K562 (cell line): ENCODE measurements at regions not wholly inside any gene's neighbourhood (a gene's known extent, or its start where the extent isn't known, plus 50 kb on each side); places are given as distances from the start of the nearest gene placed in this dataset.

Source experiments
- ATAC-seq: fragments of 200-7000 bp; cut with Tn5 transposase; 3 replicates; pipeline ENCODE4 v1.9.1; 2020; ENCODE audit warnings: moderate library complexity
- BruUV-seq: library from RNA; stranded (reverse); fragments of 400-500 nt; replicated peaks from 2 replicates; lab custom pipeline; 2021; lab: Mats Ljungman, UMichigan
- CTCF ChIA-PET: fragments of 300-600 bp; formaldehyde crosslinking; extraction: SDS; loops from one replicate; lab custom pipeline; 2021; ENCODE audit warnings: low intra/inter-chr PET ratio; lab: Yijun Ruan, JAX
- POLR2A ChIA-PET: fragments of 300-600, 350-650 bp; sonication (Branson Sonifier 250); formaldehyde crosslinking; extraction: SDS; loops from one replicate; lab custom pipeline; 2021; ENCODE audit warnings: antibody characterized with exemption, inconsistent platforms; lab: Yijun Ruan, JAX
- DNase-seq, 4 experiments: peaks; one replicate each; pipeline versions ENCODE4 v3.0.0 to v3.0.0-alpha.2; 2011 to 2018; ENCODE audit warnings: low spot score in 3 of 4, mixed read lengths in 3 of 4; ENCODE audit errors: extremely low read depth in 1 of 4
- FAIRE-seq: peaks from 2 replicates; lab custom pipeline; 2011; peaks lifted over from hg19 to GRCh38; lab: Jason Lieb, UNC
- H2AFZ ChIP-seq: 2 replicates; pipeline ENCODE4 v1.6.0; 2011; ENCODE audit warnings: low read depth, low read length, control low read depth, inconsistent platforms
- H3K27ac ChIP-seq: fragments of 200-600 bp; 3 replicates; pipeline ENCODE4 v1.8.0; 2011; ENCODE audit warnings: low read depth, mild to moderate bottlenecking, control low read depth, inconsistent platforms, low read length, moderate library complexity, mixed read lengths; ENCODE audit errors: extremely low read depth
- H3K27me3 ChIP-seq, 2 experiments: fragments of 300-600 bp in 1 of 2; 2 replicates in 1 of 2; 3 replicates in 1 of 2; pipeline versions ENCODE4 v1.6.0 to v1.8.0; 2011; ENCODE audit warnings: inconsistent platforms in 2 of 2, low read length in 2 of 2, mild to moderate bottlenecking in 1 of 2, mixed read lengths in 1 of 2, moderate library complexity in 1 of 2; ENCODE audit not compliant: control insufficient read depth in 2 of 2, insufficient read depth in 2 of 2
- H3K36me3 ChIP-seq: fragments of 300-600 bp; 3 replicates; pipeline ENCODE4 v1.8.0; 2011; ENCODE audit warnings: mild to moderate bottlenecking, low read length, inconsistent platforms; ENCODE audit not compliant: control insufficient read depth, insufficient read depth
- H3K4me1 ChIP-seq, 2 experiments: fragments of 200-600 bp in 1 of 2; replicated peaks in 1 of 2; 2 replicates in 1 of 2; 3 replicates in 1 of 2; pipeline versions ENCODE4 v1.5.1 to v1.8.0; 2011; ENCODE audit warnings: inconsistent platforms in 2 of 2, low read length in 2 of 2, mild to moderate bottlenecking in 1 of 2, mixed read lengths in 1 of 2, moderate library complexity in 1 of 2; ENCODE audit not compliant: control insufficient read depth in 2 of 2, insufficient read depth in 2 of 2
- H3K4me2 ChIP-seq: 2 replicates; pipeline ENCODE4 v1.6.1; 2011; ENCODE audit warnings: low read length, control low read depth, inconsistent platforms, mixed read lengths; ENCODE audit not compliant: insufficient read depth
- H3K4me3 ChIP-seq: fragments of 200-600 bp; sonication (generic), shearing (Covaris generic); 2 replicates; pipeline ENCODE4 v1.5.1; 2016; ENCODE audit warnings: control low read depth, inconsistent platforms
- H3K79me2 ChIP-seq: fragments of 200-600 bp; 3 replicates; pipeline ENCODE4 v1.8.0; 2011; ENCODE audit warnings: low read length, inconsistent platforms; ENCODE audit not compliant: control insufficient read depth, insufficient read depth
- H3K9ac ChIP-seq, 2 experiments: 2 replicates each; pipeline versions ENCODE4 v1.6.0 to v1.6.1; 2011; ENCODE audit warnings: low read depth in 2 of 2, low read length in 2 of 2, control low read depth in 1 of 2, inconsistent platforms in 1 of 2, mild to moderate bottlenecking in 1 of 2, mixed read lengths in 1 of 2; ENCODE audit not compliant: insufficient read depth in 1 of 2
- H3K9me1 ChIP-seq: one replicate; pipeline ENCODE4 v1.6.0; 2011; ENCODE audit warnings: inconsistent platforms, mild to moderate bottlenecking, low read length, moderate library complexity; ENCODE audit not compliant: control insufficient read depth, insufficient read depth
- H3K9me3 ChIP-seq: replicated peaks from 2 replicates; pipeline ENCODE4 v1.5.1; 2011; ENCODE audit warnings: low read depth, low read length, inconsistent platforms; ENCODE audit not compliant: control insufficient read depth, insufficient read depth
- H4K20me1 ChIP-seq: replicated peaks from 2 replicates; pipeline ENCODE4 v1.6.1; 2011; ENCODE audit warnings: low read length, inconsistent platforms, mixed read lengths; ENCODE audit not compliant: control insufficient read depth, insufficient read depth
- ETV5 ChIP-seq: sonication (generic); formaldehyde crosslinking; IDR thresholded peaks from 2 replicates; pipeline ENCODE4 v1.4.0; 2020; ENCODE audit warnings: low read depth, mild to moderate bottlenecking, missing genetic modification reagents
- LEF1 ChIP-seq: fragments of 450-650 bp; IDR thresholded peaks from 2 replicates; pipeline ENCODE4 v1.6.1; 2016; ENCODE audit warnings: mild to moderate bottlenecking
- NUFIP1 ChIP-seq: fragments of 450-650 bp; IDR thresholded peaks from 2 replicates; pipeline ENCODE4 v1.6.1; 2018; ENCODE audit not compliant: partially characterized antibody
- RBM34 ChIP-seq: fragments of 200-400 bp; formaldehyde crosslinking; IDR thresholded peaks from 2 replicates; pipeline ENCODE4 v1.6.1; 2018; ENCODE audit warnings: low read length, borderline replicate concordance; ENCODE audit not compliant: insufficient read depth
- TEAD2 ChIP-seq: fragments of 450-650 bp; IDR thresholded peaks from 2 replicates; pipeline ENCODE4 v1.6.1; 2016; ENCODE audit warnings: missing genetic modification characterization, control low read depth, missing compliant biosample characterization
- ZNF699 ChIP-seq: fragments of 250-450 bp; sonication (Bioruptor Pico); IDR thresholded peaks from 2 replicates; pipeline ENCODE4 v1.8.0; 2021; ENCODE audit warnings: mild to moderate bottlenecking, moderate library complexity; ENCODE audit not compliant: insufficient replicate concordance
- WGBS: fragments of 100-300 bp; shearing (Covaris generic); methylation state at CpG from one replicate; pipeline ENCODE4 v1.1.6; 2016; ENCODE audit warnings: low coverage, mixed read lengths; ENCODE audit not compliant: insufficient coverage; ENCODE audit errors: missing lambda C conversion rate; 5-methylcytosine and 5-hydroxymethylcytosine counted together
- in situ Hi-C: fragments of 300-500 bp; cut with MboI; formaldehyde crosslinking; loops from 4 replicates; pipeline ENCODE4 v1.15.0; 2018; ENCODE audit warnings: inconsistent platforms, mixed read lengths
- intact Hi-C: fragments of 100-400 bp; cut with micrococcal nuclease; formaldehyde crosslinking; loops from 2 replicates; pipeline ENCODE4 v1.14.2; 2022
- TF ChIP-seq, protein P1 (sequence below), 2 experiments: fragments of 450-650 bp in 1 of 2; IDR thresholded peaks; 2 replicates each; pipeline ENCODE4 v1.6.1; 2011 to 2017; ENCODE audit warnings: low read depth in 2 of 2, antibody characterized with exemption in 1 of 2, borderline replicate concordance in 1 of 2, low read length in 1 of 2, mild to moderate bottlenecking in 1 of 2, mixed read lengths in 1 of 2; ENCODE audit not compliant: control insufficient read depth in 1 of 2
- TF ChIP-seq, protein P2 (sequence below), 2 experiments: fragments of 450-650 bp; IDR thresholded peaks; 2 replicates each; pipeline ENCODE4 v1.6.1; 2018; ENCODE audit warnings: mild to moderate bottlenecking in 2 of 2, low read depth in 1 of 2; ENCODE audit not compliant: partially characterized antibody in 2 of 2

DNA sequence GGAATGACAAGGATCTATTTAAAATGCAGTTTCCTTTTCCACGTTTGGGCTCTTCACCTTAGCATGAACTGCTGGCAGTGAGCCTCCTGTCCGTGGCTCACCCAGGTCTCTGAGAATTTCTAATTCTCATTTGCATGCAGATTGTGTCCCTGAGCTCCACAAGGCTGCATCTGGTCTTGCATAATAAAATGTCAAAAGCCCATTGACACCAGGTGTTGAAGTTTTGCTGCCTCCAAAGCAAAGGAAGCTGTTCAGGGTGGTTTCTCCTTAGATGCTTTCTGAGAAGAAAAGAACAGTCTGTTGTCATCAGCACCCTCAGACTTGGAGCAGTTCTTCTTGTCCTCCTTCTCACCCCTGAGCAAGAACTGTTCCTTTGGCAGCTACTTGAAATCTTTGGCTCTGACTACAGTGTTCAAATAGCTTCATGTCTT, 433.1 kb upstream of the KAZN start:
- 0% methylated on average over 2 of the region's 2 CpGs for WGBS
- Histone ChIP-seq H3K79me2 (no peaks in the 10 kb centered on the region), H3K9me3 (no peaks in the 10 kb centered on the region), H3K27ac (no peak overlapping the region), H4K20me1 (no peaks in the 10 kb centered on the region), H3K9me1 (no peaks in the 10 kb centered on the region), H3K4me2 (no peak overlapping the region)
- ChIA-PET CTCF (no interaction called here), POLR2A (interaction anchor here (0.7 to 1.0 kb wide), 2 partner anchors 14 to 16 kb away, joined by 3 read pairs; no protein-coding TSS in a partner anchor)
- intact Hi-C loops = no loop called here
- no peak for TF ChIP-seq ETV5 (CRISPR knock-in tag)
- TF ChIP-seq, all 486 proteins: peak for 0
- FAIRE-seq = no peak
- in situ Hi-C loops = no loop called here
- Histone ChIP-seq H3K4me3 (no peak overlapping the region), H3K36me3 (no peaks in the 10 kb centered on the region), H2AFZ (no peak overlapping the region), H3K4me1 (no peaks in the 10 kb centered on the region), H3K9ac (no peak overlapping the region), H3K27me3 (peaks cover 17 to 37% of the 10 kb centered on the region in 2 experiments)
- no peak for ATAC-seq
- no peak for DNase-seq
- BruUV-seq = no TSS peak

DNA sequence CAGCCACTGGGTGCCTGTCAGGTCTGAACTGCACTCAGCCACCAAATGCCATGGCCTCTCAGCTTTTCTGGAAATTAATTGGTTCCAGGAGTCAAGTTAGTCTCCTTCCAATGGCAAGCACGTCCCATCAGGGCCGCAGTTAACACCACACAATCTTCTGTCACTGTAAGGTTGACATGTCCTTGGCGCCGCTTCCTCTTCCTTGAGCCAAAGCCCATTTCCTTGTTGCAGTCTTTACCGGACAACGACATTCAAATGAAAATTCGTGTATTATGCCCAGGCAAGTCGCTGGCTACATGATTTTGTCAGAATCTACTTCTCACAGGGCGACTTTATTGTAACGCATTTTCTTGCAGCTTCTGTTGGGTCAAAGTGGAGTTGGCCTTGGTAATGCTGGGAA, 430.6 kb upstream of the KAZN start:
- no peak for DNase-seq
- no peak for ATAC-seq
- H3K4me2 ChIP-seq = no peak overlapping the region
- peaks cover 17 to 37% of the 10 kb centered on the region in 2 experiments for H3K27me3 ChIP-seq
- FAIRE-seq = no peak
- intact Hi-C loops = no loop called here
- CTCF ChIA-PET = no interaction called here
- POLR2A ChIA-PET = interaction anchor here (0.7 kb wide), 1 partner anchor 348 kb away, joined by 3 read pairs; no protein-coding TSS in a partner anchor
- H3K79me2 ChIP-seq = no peaks in the 10 kb centered on the region
- H3K9me3 ChIP-seq = no peaks in the 10 kb centered on the region
- H3K9me1 ChIP-seq = no peaks in the 10 kb centered on the region
- H2AFZ ChIP-seq = no peak overlapping the region
- H3K27ac ChIP-seq = no peak overlapping the region
- H4K20me1 ChIP-seq = no peaks in the 10 kb centered on the region
- H3K9ac ChIP-seq = no peak overlapping the region
- WGBS = under 1% methylated on average over 10 of the region's 10 CpGs
- in situ Hi-C loops = no loop called here
- H3K36me3 ChIP-seq = no peaks in the 10 kb centered on the region
- no peaks in the 10 kb centered on the region for H3K4me1 ChIP-seq
- no TSS peak for BruUV-seq
- H3K4me3 ChIP-seq = no peak overlapping the region
- TF ChIP-seq RBM34 = no peak
- TF ChIP-seq, protein P1, sequence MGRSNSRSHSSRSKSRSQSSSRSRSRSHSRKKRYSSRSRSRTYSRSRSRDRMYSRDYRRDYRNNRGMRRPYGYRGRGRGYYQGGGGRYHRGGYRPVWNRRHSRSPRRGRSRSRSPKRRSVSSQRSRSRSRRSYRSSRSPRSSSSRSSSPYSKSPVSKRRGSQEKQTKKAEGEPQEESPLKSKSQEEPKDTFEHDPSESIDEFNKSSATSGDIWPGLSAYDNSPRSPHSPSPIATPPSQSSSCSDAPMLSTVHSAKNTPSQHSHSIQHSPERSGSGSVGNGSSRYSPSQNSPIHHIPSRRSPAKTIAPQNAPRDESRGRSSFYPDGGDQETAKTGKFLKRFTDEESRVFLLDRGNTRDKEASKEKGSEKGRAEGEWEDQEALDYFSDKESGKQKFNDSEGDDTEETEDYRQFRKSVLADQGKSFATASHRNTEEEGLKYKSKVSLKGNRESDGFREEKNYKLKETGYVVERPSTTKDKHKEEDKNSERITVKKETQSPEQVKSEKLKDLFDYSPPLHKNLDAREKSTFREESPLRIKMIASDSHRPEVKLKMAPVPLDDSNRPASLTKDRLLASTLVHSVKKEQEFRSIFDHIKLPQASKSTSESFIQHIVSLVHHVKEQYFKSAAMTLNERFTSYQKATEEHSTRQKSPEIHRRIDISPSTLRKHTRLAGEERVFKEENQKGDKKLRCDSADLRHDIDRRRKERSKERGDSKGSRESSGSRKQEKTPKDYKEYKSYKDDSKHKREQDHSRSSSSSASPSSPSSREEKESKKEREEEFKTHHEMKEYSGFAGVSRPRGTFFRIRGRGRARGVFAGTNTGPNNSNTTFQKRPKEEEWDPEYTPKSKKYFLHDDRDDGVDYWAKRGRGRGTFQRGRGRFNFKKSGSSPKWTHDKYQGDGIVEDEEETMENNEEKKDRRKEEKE (IDR thresholded peaks at IDR 0.05; ENCODE audit: borderline replicate concordance in 1 of 2, control insufficient read depth in 1 of 2, low read depth in 2 of 2, low read length in 1 of 2) = no peak
- no peak for TF ChIP-seq TEAD2 (tag)
- TF ChIP-seq, protein P2, sequence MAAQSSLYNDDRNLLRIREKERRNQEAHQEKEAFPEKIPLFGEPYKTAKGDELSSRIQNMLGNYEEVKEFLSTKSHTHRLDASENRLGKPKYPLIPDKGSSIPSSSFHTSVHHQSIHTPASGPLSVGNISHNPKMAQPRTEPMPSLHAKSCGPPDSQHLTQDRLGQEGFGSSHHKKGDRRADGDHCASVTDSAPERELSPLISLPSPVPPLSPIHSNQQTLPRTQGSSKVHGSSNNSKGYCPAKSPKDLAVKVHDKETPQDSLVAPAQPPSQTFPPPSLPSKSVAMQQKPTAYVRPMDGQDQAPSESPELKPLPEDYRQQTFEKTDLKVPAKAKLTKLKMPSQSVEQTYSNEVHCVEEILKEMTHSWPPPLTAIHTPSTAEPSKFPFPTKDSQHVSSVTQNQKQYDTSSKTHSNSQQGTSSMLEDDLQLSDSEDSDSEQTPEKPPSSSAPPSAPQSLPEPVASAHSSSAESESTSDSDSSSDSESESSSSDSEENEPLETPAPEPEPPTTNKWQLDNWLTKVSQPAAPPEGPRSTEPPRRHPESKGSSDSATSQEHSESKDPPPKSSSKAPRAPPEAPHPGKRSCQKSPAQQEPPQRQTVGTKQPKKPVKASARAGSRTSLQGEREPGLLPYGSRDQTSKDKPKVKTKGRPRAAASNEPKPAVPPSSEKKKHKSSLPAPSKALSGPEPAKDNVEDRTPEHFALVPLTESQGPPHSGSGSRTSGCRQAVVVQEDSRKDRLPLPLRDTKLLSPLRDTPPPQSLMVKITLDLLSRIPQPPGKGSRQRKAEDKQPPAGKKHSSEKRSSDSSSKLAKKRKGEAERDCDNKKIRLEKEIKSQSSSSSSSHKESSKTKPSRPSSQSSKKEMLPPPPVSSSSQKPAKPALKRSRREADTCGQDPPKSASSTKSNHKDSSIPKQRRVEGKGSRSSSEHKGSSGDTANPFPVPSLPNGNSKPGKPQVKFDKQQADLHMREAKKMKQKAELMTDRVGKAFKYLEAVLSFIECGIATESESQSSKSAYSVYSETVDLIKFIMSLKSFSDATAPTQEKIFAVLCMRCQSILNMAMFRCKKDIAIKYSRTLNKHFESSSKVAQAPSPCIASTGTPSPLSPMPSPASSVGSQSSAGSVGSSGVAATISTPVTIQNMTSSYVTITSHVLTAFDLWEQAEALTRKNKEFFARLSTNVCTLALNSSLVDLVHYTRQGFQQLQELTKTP (IDR thresholded peaks at IDR 0.05; ENCODE audit: low read depth in 1 of 2, partially characterized antibody in 2 of 2) = no peak
- TF ChIP-seq LEF1 = no peak
- no peak for TF ChIP-seq NUFIP1
- TF ChIP-seq ZNF699 (CRISPR knock-in tag) = no peak
